Middle frontal gyrus (tissue), 1 donor: ENCODE measurements at regions not wholly inside any gene's neighbourhood (a gene's known extent, or its start where the extent isn't known, plus 50 kb on each side); places are given as distances from the start of the nearest gene placed in this dataset.
"Not testable (repeated sequence)": the region's sequence is repeated elsewhere in the genome, so short reads cannot be mapped to it uniquely, and the experiment has no call there.

Experiments
- DNase-seq: peaks from one replicate; pipeline ENCODE4 v3.0.0-alpha.2; 2015; ENCODE audit warnings: low spot score; ENCODE audit errors: extremely low spot score

DNA sequence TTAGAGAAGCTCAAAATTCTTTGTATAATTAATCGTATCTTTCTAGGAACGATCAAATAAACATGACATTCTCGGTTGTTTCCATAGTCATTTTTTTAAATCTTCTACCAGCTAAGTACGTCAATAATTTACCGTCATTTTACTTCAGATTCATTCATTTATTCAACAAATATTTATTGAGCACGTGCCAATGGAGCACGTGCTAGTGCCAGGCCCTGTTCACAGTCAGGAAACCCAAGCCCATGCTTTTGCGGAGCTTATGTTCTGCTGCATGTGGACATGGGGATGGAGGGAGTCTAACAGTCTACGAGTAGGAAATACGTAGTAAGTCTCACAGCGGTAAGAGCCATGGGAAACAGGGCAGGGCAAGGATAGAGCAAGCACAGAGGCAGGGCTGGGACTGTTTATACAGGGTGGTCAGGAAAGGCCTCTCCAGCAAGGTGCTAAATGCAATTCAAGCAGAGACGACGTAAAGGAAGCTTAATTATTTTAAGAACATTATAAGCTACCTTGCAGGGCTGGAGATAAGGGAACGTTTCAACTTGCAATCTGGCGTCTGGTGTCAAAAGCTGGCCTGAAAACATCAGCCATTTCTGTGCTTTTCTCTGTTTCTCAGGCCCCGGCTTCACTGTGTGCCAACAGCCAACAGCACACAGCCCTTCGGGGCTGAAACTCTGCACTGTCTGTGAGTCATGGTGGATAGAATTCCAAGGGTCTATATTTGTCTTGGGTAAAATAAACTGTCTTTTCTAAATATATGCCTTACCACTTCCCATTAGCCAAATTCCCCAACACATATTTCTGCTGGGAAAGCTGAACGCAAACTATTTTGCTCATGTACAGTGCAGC, 517.1 kb upstream of the ZFP42 start:
- DNase-seq = no peak

DNA sequence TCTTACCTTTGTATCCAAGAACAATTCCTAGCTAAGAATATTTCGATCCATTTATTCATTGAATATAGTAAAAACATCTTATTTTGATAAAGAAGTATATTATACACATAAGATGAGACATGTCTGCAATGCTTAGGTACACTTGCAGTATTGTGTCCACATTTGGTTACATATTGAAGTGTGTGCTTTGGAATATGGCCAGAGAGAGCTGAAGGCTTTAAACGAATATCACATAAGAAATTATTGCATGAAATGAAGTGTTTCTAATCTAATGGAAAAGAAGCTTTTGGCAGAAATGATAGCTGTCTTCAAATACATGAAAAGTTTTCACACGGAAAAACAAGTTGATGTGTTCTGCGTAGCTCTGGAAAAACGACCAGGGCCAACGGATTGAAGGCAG, 516.1 kb upstream of the ZFP42 start:
- no peak for DNase-seq

DNA sequence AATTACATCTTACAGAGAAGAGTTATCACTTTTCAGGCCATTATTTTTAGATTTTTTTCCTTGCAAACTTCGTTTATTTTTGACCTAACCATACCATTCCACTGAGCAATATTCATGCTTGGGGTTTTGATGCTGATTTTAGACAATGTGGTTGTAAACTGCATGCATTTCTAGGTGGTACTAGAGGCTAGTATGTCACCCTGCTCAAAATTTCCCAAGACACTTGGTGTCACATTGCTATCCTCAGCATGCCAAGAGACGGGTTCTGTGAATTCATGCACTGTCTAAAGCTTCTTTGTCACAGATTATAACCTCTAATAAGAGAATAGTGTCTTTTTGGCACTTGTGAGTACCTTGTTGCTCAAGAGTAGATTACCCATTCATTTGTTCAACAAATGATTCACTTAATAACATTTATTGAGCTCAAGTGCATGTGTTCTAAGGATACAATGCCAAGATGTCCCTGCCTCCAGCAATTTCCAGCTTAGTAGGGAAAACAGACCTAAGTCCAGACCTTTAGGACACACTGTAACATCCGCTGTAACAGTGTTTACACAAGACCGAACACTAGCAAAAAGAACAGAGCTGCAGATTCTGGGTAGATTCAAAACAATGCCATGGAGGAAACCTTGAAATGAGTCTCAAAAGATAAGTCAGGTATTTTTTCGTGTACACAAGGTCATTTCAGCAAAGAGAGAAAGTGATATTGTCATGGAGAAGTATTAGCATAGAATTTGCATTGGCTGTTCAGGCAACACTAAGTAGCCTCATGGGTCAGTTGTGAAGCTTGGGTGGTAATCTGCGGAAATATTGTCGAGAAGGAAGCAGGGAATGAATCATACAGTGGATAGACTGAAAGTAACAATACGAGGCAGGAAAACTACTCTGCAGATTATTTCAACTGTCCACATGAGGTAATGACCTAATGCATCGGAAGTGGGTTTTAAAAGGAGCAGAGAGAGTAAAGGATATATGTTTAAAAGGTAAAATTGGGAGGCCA, 515.1 kb upstream of the ZFP42 start:
- DNase-seq = no peak

DNA sequence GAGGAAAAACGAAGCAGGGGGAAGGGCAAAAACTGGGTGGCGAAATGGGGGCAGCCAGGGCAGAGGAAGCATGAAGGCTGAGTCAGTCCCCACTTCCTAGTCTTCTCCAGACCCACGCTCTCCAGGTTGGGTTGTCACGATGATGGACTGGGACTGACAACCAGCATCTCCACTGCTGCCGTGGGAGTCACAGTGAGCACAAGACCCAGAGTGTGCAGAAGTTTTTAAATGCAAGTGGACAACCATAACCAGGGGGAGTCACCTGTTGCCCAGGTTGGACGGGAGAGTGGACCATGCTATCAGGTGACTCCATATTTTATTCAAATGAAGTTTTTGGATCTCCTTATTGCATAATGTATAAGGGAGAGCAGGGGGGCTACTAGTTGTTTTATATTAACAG, 511.4 kb upstream of the ZFP42 start:
- no peak for DNase-seq

DNA sequence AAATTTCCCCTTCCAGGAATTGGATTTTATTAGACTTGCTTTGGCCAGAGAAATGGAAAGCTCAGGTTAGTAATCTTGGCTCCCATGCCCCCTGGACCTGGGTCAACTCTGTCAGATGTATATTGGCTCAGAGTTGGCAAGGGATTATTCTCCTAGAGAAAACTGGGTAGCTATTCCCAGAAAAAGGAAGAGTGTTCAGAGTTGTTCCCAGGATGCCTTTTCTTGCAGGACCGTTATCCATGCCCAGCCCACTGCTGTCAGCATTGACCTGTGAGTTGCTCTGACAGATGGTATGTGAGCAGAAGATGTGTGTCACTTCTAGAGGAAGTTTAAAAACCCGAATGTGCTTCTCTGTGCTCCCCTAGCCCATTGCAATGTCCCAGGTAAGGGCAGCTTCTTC, 509.9 kb upstream of the ZFP42 start:
- DNase-seq = no peak

DNA sequence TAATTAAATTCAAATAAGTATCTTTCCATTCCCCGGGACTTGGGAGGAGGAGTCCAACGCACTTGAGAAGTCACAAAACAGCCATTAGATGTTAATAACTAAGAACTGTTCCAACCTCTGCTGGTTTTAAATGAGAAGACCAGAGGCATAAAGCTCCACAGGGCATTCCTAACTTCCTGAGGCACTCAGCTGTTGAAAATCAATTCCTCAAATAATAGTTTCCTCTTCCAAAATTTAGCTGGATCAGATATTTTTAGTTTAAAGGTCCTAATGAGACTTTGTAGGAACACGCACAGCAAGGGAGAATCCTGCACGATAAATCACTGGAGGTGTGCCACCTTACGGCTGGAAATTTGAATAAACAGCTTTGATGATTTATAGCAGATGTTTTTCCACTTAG, 504.3 kb upstream of the ZFP42 start:
- no peak for DNase-seq

DNA sequence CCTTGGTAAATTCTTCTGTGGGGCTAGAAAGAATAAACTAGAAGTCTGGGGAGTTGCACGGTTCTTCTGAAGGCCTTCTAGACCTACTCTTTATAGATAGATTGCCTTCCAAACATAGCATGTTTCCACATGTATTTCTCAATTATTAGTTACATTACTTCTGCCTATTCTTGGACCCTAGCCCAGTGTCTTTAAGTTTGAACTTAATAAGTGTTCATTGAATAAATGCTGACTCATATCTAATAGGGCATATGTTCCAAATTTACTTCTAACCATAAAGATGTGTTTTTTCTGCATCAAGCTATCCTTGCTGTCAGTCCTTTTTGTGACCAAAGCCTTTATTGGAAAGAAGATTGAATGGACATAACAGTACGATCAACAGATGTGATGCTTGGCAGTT, 503.6 kb upstream of the ZFP42 start:
- DNase-seq = no peak

DNA sequence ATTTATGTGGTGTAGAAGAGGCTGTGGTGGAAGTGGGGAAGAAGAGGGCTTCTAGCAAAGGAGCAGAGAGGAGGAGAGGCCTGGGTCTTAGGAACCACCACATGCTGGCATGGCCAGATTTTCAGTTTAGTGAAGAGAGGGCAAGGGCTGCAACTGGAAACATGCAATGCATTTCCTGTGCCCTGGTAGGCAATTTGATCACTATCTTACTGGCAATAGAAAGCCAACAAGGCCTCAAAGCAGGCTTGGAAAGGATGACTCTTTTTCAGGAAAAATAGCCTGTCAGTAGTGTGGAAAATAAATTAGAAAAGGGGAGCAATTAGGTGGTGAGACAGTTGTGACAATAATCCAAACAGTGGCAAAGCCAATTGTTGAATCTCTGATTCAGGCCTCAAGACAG, 501.9 kb upstream of the ZFP42 start:
- DNase-seq = no peak

DNA sequence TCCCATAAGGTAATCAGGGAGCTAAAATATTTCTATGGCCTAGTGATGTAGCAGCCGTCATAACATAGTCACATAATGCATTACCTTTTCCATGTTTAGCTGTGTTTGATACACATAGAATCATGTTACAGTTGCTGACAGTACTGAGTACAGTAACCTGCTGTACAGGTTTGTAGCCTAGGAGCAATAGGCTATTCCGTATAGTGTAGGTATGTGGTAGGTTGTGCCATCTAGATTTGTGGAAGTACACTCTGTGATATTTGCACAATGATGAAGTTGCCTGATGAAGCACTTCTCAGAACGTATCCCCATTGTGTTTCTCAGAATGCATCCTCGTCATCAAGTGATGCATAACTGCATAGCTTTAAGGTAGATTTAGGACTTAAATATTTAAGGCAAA, 495.6 kb upstream of the ZFP42 start:
- DNase-seq = no peak

DNA sequence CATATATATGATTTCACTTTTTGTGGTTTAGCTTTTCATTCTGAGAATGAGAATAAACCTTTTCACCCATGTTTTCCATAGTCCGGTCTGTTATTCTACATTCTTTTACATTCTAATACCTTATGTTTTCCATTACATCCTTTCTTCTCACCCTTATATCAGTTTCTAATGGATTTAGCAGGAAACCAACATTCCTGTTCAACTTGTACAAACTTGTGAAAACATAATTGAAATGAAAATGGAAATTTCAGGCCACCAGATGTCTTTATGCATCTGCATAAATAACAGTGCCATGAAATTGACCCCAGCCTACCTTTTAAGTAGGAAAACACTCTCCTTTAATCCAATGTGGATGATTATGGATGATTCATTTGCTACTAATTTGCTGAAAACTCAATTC, 494.8 kb upstream of the ZFP42 start:
- DNase-seq = no peak

DNA sequence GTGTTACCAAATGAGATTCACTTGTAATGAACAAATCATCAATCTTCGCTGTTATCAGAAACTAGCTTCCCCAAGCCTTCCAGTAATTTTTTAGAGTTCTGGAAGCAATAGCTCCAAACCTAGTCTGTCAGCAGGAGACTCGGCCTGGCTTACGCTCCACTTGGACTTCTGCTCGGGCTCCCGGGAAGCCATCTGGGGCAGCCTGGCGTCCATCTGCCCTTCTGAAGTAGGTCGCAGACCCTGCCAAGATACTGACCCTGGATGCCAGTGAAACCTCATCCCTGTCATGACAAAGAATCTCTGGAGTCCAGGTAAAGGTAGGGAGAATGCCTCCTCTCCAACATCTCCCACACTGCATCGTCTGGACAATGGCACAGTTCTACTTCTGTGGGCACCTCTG, 493.8 kb upstream of the ZFP42 start:
- DNase-seq = no peak

DNA sequence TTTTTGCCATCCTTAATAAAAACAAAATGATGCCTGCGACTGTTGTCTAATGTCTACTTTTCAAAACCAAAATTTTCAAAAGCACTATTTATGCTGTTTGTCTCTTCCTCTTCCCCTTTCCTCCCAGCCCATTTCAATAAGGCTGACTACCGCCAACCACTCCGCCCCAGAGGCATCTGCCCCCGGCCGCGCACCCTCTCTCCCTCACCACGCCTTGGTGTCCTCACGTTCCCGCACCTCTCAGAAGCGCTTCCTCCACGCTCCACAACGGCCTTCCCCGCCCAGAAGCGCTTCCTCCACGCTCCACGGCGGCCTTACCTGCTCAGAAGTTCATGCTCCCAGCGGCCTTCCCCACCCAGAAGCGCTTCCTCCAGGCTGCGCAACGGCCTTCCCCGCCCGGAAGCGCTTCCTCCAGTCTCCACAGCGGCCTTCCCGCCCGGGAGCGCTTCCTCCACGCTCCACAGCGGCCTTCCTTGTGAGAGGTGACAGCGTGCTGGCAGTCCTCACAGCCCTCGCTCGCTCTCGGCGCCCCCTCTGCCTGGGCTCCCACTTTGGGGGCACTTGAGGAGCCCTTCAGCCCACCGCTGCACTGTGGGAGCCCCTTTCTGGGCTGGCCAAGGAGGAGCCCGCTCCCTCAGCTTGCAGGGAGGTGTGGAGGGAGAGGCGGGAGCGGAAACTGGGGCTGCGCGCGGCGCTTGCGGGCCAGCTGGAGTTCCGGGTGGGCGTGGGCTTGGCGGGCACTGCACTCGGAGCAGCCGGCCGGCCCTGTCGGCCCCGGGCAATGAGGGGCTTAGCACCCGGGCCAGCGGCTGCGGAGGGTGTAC, 490.4 kb upstream of the ZFP42 start:
- DNase-seq = no peak

DNA sequence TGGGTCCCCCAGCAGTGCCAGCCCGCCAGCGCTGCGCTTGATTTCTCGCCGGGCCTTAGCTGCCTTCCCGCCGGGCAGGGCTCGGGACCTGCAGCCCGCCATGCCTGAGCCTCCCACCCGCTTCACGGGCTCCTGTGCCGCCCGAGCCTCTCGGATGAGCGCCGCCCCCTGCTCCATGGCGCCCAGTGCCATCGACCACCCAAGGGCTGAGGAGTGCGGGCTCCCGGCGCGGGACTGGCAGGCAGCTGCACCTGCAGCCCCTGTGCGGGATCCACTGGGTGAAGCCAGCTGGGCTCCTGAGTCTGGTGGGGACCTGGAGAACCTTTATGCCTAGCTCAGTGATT, 489.8 kb upstream of the ZFP42 start:
- not testable (repeated sequence) for DNase-seq

DNA sequence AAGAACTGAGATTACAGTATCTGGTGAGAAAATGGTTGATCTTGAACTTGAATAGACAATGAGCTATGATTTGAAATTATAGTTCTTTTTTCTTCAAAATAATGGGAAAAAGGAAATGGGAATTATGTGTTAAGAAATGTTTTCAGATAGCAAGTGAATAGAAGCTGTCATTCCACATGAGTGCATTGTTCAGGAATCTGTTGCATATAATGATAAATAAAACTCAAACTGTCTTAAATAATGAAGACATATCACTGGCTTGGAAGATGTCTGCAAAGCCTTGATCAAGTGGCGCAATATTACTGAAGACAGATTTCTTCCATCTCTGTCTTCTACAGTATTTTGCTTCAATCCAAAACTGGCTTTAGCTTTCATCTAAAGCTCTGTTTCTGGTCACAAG, 479.3 kb upstream of the ZFP42 start:
- DNase-seq = no peak

DNA sequence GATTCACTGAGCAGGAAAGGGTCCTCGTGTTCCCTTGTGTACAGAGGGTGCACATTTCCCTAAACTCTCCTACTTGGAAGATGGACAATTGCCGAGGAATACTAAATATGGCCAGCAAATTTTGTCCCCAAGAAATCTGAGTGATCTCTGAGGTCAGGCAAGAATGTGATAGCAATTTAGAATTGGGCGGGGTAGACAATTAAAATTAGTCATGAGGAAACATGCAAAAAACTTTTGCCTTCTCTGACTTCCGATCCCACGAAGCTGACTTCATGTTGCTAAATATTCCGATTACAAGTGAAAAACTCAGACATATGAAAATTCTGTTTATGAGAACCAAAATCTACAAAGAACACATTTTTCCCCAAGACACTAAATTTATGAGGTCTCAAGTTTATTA, 453.9 kb upstream of the ZFP42 start:
- no peak for DNase-seq

DNA sequence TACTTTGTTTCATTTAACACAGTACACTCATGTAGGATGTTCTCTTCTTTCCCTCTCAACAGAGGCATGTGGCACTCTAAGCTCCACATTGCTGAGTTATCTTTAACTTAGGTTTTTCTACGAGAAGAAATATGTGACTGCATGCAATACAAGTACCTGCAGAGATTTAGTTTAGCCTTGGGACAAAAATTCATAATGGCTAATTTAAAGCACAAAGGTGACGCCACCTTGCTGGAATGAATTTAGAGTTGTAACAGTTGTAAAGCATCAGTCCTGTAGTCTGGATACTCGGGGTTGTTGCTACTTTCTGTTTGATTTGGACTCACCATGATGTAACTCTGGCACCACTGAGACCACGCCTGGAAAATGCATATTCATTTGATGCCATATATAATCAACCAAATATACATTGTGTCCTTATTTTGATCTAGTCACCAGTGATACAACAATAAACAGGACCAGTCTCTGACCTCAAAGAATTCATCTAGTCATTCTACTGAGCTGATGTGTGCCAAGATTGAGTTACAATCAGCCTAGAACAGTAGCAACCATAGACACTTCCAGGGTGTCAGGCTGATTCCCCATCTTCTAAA, 451.0 kb upstream of the ZFP42 start:
- no peak for DNase-seq

DNA sequence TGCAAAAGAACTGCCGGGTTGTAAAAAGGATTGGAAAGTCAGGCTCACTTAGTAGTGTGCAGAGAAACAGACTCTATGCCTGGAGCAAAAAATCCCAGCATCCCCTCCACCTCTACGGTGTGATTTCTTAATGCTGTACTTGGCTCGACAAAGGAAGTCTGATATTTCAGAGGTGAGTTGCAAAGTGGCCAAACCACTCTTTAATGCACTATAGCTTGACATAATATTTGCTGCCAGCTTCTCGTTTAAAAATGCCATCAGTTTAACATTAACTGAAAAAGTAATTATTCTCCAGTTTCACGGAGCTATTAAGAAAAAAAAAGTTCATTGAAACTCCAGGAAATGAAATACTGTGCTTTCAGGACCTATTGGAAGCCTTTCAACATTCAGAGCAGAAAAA, 448.3 kb upstream of the ZFP42 start:
- no peak for DNase-seq

DNA sequence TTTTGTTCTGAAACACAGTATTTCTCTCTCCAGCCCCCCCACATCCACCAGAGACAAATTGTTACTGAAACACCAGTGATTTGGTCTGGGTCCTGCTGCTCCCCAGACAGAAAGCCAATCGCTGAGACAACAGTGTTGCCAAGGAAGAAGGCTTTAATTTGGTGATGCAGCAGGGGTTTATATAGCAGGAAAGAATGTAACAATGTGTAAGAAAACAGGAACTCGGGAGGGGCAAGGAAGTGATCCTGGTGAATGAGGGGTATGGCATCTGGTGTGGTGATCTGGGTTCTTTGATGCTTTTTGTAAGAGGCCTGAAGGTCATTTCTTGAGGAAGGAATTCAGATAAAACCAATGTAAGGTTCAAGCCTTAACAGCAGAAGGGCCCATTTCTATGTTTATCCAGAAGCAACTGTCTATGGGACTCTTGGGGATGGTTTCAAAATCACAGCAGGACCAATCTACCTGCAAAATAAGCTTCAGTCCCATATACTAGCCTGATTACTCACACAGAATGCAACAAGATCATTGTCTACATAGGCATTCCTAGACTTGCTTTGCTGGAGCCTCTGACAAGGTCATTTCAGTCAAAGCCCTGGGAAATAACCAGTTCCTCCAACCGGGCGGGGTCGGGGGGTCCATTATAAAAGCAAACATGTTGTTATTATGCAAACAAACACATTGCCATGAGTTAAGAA, 445.2 kb upstream of the ZFP42 start:
- DNase-seq = no peak

DNA sequence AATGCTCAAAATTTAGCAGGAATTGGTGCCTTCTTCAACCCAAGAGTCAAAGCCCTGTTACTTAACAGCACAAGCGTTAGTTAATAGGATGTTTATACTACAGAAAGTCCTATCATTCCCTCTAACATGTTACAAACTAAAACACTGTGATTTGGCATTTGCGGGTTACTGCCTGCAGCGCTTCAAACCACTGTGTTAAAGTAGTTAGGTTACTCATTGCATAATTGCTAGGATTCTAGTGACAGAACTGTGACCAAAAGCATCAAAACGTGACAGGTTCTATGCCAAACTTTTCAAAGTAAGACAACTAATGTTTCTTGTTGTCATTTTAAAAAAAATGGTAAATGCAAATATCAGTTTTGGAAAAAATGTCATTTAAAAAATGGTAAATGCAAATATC, 442.8 kb upstream of the ZFP42 start:
- DNase-seq = no peak

DNA sequence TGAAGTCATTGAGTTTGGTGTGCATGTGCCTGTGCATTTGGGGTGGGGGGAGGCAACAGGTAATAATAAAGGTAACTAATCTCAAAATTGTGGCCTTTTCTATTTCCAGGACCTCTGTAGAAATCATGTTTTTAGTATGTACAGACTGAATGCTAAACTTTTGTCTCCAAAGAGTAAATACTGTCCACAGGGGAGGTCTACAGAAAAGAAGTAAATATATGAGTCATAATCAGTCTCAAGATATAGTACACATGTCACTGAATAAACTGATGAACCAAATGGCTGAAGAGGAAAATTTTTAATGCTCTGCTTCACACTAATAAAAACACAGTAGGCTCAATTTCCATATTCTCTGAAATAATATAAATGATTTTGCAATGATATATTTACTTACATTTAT, 440.4 kb upstream of the ZFP42 start:
- DNase-seq = no peak

DNA sequence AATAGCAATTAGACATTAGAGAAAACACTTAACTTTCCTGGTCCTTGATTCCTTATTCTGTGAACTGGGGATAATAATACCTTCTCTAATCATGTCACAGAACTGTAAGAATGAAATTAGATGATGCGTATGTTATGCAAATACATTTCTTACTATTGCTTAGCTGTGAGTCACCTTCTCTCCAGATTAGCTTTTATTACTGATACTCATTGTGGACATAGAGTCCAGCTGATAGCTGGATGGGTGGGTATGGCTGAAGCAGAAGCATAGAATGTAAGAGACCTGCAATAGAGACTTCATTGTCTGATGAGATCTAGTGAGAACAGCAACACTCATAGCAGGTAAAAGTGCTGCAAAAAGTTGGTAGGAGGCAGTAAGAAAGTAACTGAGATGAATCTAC, 437.2 kb upstream of the ZFP42 start:
- no peak for DNase-seq
